ENCODE measurements at regions not wholly inside any gene's neighbourhood (a gene's known extent, or its start where the extent isn't known, plus 50 kb on each side); places are given as distances from the start of the nearest gene placed in this dataset.

- in situ Hi-C loops (cut with HindIII; ENCODE audit: low pct_unique_long_range_greater_than_20kb, low sequenced_read_pairs) (no loop called here), intact Hi-C loops (cut with micrococcal nuclease; ENCODE audit: unreplicated experiment) (no loop called here)
- CTCF ChIA-PET, result no interaction called here
These were observed 55.0 kb upstream of the METRNL start for GRCh38 chr17:83024218-83024971.

GRCh38 chr17:83025636-83026280 lies 53.7 kb upstream of the METRNL start:
- no peak overlapping the region for H3K27ac ChIP-seq (ENCODE audit: low read length)
- no peak for TF ChIP-seq POLR2AphosphoS5 (IDR thresholded peaks at IDR 0.05; ENCODE audit: low read depth, low read length)
- TF ChIP-seq REST (IDR thresholded peaks at IDR 0.05; ENCODE audit: insufficient read depth in 1 of 2, low read depth in 2 of 2, low read length in 1 of 2), result no peak
- no peak for TF ChIP-seq CTCF (IDR thresholded peaks at IDR 0.05)
- no peak for TF ChIP-seq TCF7L2 (IDR thresholded peaks at IDR 0.05; ENCODE audit: low read depth, low read length)
- TF ChIP-seq SIN3A (IDR thresholded peaks at IDR 0.05; ENCODE audit: borderline replicate concordance, insufficient read depth, low read depth, low read length), result no peak
- ChIA-PET POLR2A (no interaction called here), CTCF (no interaction called here)
- H3K4me3 ChIP-seq (ENCODE audit: low read depth in 2 of 2, low read length in 2 of 2), result no peak overlapping the region
- in situ Hi-C loops (cut with HindIII; ENCODE audit: low pct_unique_long_range_greater_than_20kb, low sequenced_read_pairs), result no loop called here
- intact Hi-C loops (cut with micrococcal nuclease; ENCODE audit: unreplicated experiment), result no loop called here
- H3K4me1 ChIP-seq (ENCODE audit: control insufficient read depth, insufficient read depth, low read length), result no peaks in the 10 kb centered on the region
- no peak for DNase-seq (ENCODE audit: low read depth, low spot score)
- ATAC-seq, result no peak
- H3K27me3 ChIP-seq (ENCODE audit: control insufficient read depth, insufficient read depth, low read length), result no peaks in the 10 kb centered on the region
- no peaks in the 10 kb centered on the region for H3K9me3 ChIP-seq (ENCODE audit: control insufficient read depth, insufficient read depth, low read depth, low read length)
- BruUV-seq (replicated peaks), result no TSS peak
- no peaks in the 10 kb centered on the region for H3K36me3 ChIP-seq (ENCODE audit: control insufficient read depth, insufficient read depth, low read length)

More at GRCh38 chr17:83024218-83024971, 55.0 kb upstream of the METRNL start:
- H3K9me3 ChIP-seq (ENCODE audit: control insufficient read depth, insufficient read depth, low read depth, low read length), result no peaks in the 10 kb centered on the region
- H3K27ac ChIP-seq (ENCODE audit: low read length), result no peak overlapping the region
- no peaks in the 10 kb centered on the region for H3K27me3 ChIP-seq (ENCODE audit: control insufficient read depth, insufficient read depth, low read length)
- H3K4me3 ChIP-seq (ENCODE audit: low read depth in 2 of 2, low read length in 2 of 2), result no peak overlapping the region
- POLR2A ChIA-PET, result no interaction called here
- no TSS peak for BruUV-seq (replicated peaks)
- H3K4me1 ChIP-seq (ENCODE audit: control insufficient read depth, insufficient read depth, low read length), result no peaks in the 10 kb centered on the region
- ATAC-seq, result 0 out of 2 replicates have a peak, but pooled peaks have one; percentile 43
- H3K36me3 ChIP-seq (ENCODE audit: control insufficient read depth, insufficient read depth, low read length), result no peaks in the 10 kb centered on the region
- DNase-seq (ENCODE audit: low read depth, low spot score), result no peak
- no peak for TF ChIP-seq CTCF (IDR thresholded peaks at IDR 0.05)
- no peak for TF ChIP-seq TCF7L2 (IDR thresholded peaks at IDR 0.05; ENCODE audit: low read depth, low read length)
